Ishikawa (cell line): ENCODE measurements at regions not wholly inside any gene's neighbourhood (a gene's known extent, or its start where the extent isn't known, plus 50 kb on each side); places are given as distances from the start of the nearest gene placed in this dataset.

Experiments used
- EGR1 ChIP-seq: IDR thresholded peaks from 2 replicates; pipeline ENCODE4 v1.6.1; 2012
- EP300 ChIP-seq: IDR thresholded peaks from 2 replicates; pipeline ENCODE4 v1.6.1; 2012; ENCODE audit warnings: borderline replicate concordance
- FOXM1 ChIP-seq: IDR thresholded peaks from 2 replicates; pipeline ENCODE4 v1.6.1; 2012; ENCODE audit warnings: low read depth, borderline replicate concordance
- NFIC ChIP-seq: IDR thresholded peaks from 2 replicates; pipeline ENCODE4 v1.6.1; 2012
- TAF1 ChIP-seq: IDR thresholded peaks from 2 replicates; pipeline ENCODE4 v1.6.1; 2012; ENCODE audit warnings: low read depth, mild to moderate bottlenecking
- TCF12 ChIP-seq: IDR thresholded peaks from 2 replicates; pipeline ENCODE4 v1.6.1; 2012; ENCODE audit warnings: low read depth
- YY1 ChIP-seq: IDR thresholded peaks from 2 replicates; pipeline ENCODE4 v1.6.1; 2012; ENCODE audit warnings: low read depth
- ZBTB7A ChIP-seq: IDR thresholded peaks from 2 replicates; pipeline ENCODE4 v1.6.1; 2012; ENCODE audit warnings: low read depth

GRCh38 chr6:130313206-130313605 lies 52.6 kb upstream of the TMEM200A start:
- TF ChIP-seq EP300 (no peak), FOXM1 (no peak), TAF1 (no peak), EGR1 (no peak), ZBTB7A (no peak), TCF12 (no peak), YY1 (no peak), NFIC (no peak)
